ENCODE measurements at regions not wholly inside any gene's neighbourhood (a gene's known extent, or its start where the extent isn't known, plus 50 kb on each side); places are given as distances from the start of the nearest gene placed in this dataset.

DNA sequence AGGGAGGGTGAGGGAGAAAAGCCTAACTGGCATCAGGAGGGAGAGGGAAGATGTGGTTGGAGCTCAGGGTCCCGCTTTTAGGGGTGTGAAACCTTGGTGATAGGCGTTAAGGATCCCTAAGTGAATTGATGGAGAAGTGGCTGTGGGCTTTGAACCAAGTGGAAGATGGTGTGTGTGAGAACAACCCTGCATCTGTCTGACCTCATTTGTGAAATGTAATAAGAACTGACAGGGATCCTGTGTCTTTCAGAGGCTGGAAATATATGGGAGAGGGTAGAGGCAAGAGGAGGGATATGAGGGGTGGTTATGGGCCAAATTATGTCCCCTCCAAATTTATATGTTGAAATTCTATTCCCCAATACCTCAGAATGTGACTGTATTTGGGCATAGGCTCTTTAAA lies 63.8 kb upstream of the NRXN3 start:
- no peak overlapping the region for H3K4me3 Mint-ChIP-seq
- H2AFZ ChIP-seq (ENCODE audit: insufficient read depth, low read depth, low read length, poor library complexity, severe bottlenecking): no peak overlapping the region
- no peak overlapping the region for H3K27ac ChIP-seq (ENCODE audit: low read depth in 1 of 2, low read length in 2 of 2)
- 88% methylated on average over 2 of the region's 2 CpGs for WGBS (ENCODE audit: insufficient coverage)
- no peaks in the 10 kb centered on the region for H3K27me3 ChIP-seq (ENCODE audit: control insufficient read depth in 2 of 2, insufficient read depth in 2 of 2, low read length in 2 of 2)
- TF ChIP-seq, protein P1, sequence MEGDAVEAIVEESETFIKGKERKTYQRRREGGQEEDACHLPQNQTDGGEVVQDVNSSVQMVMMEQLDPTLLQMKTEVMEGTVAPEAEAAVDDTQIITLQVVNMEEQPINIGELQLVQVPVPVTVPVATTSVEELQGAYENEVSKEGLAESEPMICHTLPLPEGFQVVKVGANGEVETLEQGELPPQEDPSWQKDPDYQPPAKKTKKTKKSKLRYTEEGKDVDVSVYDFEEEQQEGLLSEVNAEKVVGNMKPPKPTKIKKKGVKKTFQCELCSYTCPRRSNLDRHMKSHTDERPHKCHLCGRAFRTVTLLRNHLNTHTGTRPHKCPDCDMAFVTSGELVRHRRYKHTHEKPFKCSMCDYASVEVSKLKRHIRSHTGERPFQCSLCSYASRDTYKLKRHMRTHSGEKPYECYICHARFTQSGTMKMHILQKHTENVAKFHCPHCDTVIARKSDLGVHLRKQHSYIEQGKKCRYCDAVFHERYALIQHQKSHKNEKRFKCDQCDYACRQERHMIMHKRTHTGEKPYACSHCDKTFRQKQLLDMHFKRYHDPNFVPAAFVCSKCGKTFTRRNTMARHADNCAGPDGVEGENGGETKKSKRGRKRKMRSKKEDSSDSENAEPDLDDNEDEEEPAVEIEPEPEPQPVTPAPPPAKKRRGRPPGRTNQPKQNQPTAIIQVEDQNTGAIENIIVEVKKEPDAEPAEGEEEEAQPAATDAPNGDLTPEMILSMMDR (IDR thresholded peaks at IDR 0.05): no peak
- H4K20me1 ChIP-seq (ENCODE audit: insufficient read depth, low read length): no peaks in the 10 kb centered on the region
- H3K4me3 ChIP-seq (replicated peaks in 1 of 3; ENCODE audit: low read depth in 2 of 3, low read length in 3 of 3): no peak overlapping the region
- no peak overlapping the region for H3K4me2 ChIP-seq (replicated peaks; ENCODE audit: extremely low read depth, low read length, poor library complexity, severe bottlenecking)
- H3K9me3 ChIP-seq (replicated peaks in 1 of 2; ENCODE audit: control insufficient read depth in 1 of 2, insufficient read depth in 1 of 2, low read length in 2 of 2): no peaks in the 10 kb centered on the region
- H3K4me1 ChIP-seq (ENCODE audit: control insufficient read depth in 1 of 2, insufficient read depth in 2 of 2, low read length in 2 of 2): no peaks in the 10 kb centered on the region
- no peak for DNase-seq
- H3K9me3 Mint-ChIP-seq: peaks cover 0 to 8% (median 2%) of the 10 kb centered on the region in 7 donors
- intact Hi-C loops (cut with micrococcal nuclease): no loop called here
- peak overlapping the region in 1 of 7 donors; percentile 4 for H3K27ac Mint-ChIP-seq
- H3K79me2 ChIP-seq (ENCODE audit: insufficient read depth, low read length): no peaks in the 10 kb centered on the region
- no peaks in the 10 kb centered on the region for H3K36me3 ChIP-seq (replicated peaks in 1 of 2; ENCODE audit: control insufficient read depth in 1 of 2, insufficient read depth in 2 of 2, low read length in 2 of 2)
- H3K36me3 Mint-ChIP-seq: no peaks in the 10 kb centered on the region
- H3K4me1 Mint-ChIP-seq: no peaks in the 10 kb centered on the region
- H3K9ac ChIP-seq (ENCODE audit: insufficient read depth, low read length, poor library complexity, severe bottlenecking): no peak overlapping the region
- peaks cover 3 to 6% (median 3%) of the 10 kb centered on the region in 3 donors for H3K27me3 Mint-ChIP-seq (ENCODE audit: low read depth in 3 of 3)

DNA sequence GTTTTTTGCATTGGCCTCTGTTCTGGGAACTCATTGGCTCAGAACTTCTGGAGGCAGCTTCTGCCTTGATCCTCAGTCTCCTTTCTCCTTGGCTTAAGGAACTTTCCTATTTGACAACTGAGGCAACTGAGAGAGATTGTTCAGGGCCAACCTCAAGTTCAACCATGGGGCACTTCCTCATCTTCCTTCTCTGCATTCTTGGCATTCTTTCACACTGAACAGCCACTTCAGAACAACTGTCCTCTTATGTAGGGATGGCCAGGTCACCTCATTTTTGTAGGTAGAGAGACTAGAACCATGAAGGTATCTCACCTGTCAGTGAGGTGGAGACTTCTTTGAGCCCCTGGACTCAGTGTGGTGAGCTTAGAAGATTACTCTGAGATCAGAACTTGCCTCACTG lies 63.0 kb upstream of the NRXN3 start:
- Mint-ChIP-seq H3K9me3 (peaks cover 0 to 8% (median 2%) of the 10 kb centered on the region in 7 donors), H3K4me1 (no peaks in the 10 kb centered on the region), H3K27me3 (ENCODE audit: low read depth in 3 of 3) (peaks cover 3 to 6% (median 3%) of the 10 kb centered on the region in 3 donors), H3K27ac (no peak overlapping the region), H3K36me3 (no peaks in the 10 kb centered on the region), H3K4me3 (no peak overlapping the region)
- no peak overlapping the region for H3K27ac ChIP-seq (ENCODE audit: low read depth in 1 of 2, low read length in 2 of 2)
- no peaks in the 10 kb centered on the region for H3K27me3 ChIP-seq (ENCODE audit: control insufficient read depth in 2 of 2, insufficient read depth in 2 of 2, low read length in 2 of 2)
- H2AFZ ChIP-seq (ENCODE audit: insufficient read depth, low read depth, low read length, poor library complexity, severe bottlenecking): no peak overlapping the region
- H3K4me1 ChIP-seq (ENCODE audit: control insufficient read depth in 1 of 2, insufficient read depth in 2 of 2, low read length in 2 of 2): no peaks in the 10 kb centered on the region
- no peak overlapping the region for H3K4me2 ChIP-seq (replicated peaks; ENCODE audit: extremely low read depth, low read length, poor library complexity, severe bottlenecking)
- no peak overlapping the region for H3K9ac ChIP-seq (ENCODE audit: insufficient read depth, low read length, poor library complexity, severe bottlenecking)
- TF ChIP-seq, protein P1 (IDR thresholded peaks at IDR 0.05): no peak
- DNase-seq: no peak
- no peaks in the 10 kb centered on the region for H3K36me3 ChIP-seq (replicated peaks in 1 of 2; ENCODE audit: control insufficient read depth in 1 of 2, insufficient read depth in 2 of 2, low read length in 2 of 2)
- no peaks in the 10 kb centered on the region for H3K79me2 ChIP-seq (ENCODE audit: insufficient read depth, low read length)
- no peaks in the 10 kb centered on the region for H4K20me1 ChIP-seq (ENCODE audit: insufficient read depth, low read length)
- intact Hi-C loops (cut with micrococcal nuclease): no loop called here
- no peak overlapping the region for H3K4me3 ChIP-seq (replicated peaks in 1 of 3; ENCODE audit: low read depth in 2 of 3, low read length in 3 of 3)
- H3K9me3 ChIP-seq (replicated peaks in 1 of 2; ENCODE audit: control insufficient read depth in 1 of 2, insufficient read depth in 1 of 2, low read length in 2 of 2): no peaks in the 10 kb centered on the region
